Stimulated activated CD8-positive, alpha-beta memory T cell treated with anti-CD3 and anti-CD28 coated beads, Interleukin-15, amount 100 ng/mL, for 1 hour (primary cell): ENCODE measurements at regions not wholly inside any gene's neighbourhood (a gene's known extent, or its start where the extent isn't known, plus 50 kb on each side); places are given as distances from the start of the nearest gene placed in this dataset.
"Not testable (repeated sequence)": the region's sequence is repeated elsewhere in the genome, so short reads cannot be mapped to it uniquely, and the experiment has no call there.

Source experiments
- DNase-seq: peaks from one replicate; pipeline ENCODE4 v3.0.0-alpha.2; 2020; ENCODE audit warnings: low read depth

DNA sequence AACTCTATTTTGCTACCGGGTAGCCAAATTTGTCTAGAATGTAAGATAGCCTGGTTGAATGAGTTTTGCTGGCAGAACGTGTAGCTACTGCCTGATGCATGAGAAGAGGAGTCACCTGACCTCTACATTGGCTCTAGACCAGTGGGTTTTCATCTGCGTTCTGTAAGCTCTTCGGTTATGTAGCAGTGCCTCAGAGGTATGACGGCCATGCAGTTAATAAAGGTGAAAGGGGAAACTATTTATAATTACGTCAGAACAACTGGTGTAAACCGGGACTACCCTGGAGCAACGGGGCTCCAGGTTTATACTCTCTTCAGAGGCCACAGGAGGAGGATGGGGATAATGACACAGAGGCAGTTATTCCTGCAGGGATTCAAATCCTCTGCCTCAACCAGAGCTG lies 173.4 kb upstream of the KITLG start:
- no peak for DNase-seq

DNA sequence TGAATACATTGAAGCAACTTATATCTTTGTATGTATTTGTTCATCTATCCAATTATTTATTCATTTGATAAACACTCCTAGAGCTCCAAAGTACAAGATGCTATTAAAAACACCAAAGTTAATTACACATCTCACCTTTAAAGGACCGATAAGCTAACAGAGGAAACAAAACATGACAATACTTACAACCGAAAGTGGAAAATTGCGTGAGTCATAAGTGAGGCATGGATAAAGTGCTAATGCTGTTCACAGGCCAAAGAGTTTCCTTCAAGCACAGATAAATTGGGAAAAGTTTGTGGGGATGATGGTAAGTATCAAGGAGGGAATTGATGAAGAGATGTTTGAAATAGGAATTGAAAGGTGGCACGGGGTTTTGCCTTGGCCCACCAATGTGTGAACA lies 172.8 kb upstream of the KITLG start:
- no peak for DNase-seq

GRCh38 chr12:88752183-88752582 lies 171.9 kb upstream of the KITLG start:
- DNase-seq = no peak

- no peak for DNase-seq
These were observed 170.7 kb upstream of the KITLG start for GRCh38 chr12:88750867-88751543.

GRCh38 chr12:88746386-88746785 lies 166.1 kb upstream of the KITLG start:
- DNase-seq = no peak

GRCh38 chr12:88743946-88744685 lies 163.8 kb upstream of the KITLG start:
- DNase-seq = no peak

DNA sequence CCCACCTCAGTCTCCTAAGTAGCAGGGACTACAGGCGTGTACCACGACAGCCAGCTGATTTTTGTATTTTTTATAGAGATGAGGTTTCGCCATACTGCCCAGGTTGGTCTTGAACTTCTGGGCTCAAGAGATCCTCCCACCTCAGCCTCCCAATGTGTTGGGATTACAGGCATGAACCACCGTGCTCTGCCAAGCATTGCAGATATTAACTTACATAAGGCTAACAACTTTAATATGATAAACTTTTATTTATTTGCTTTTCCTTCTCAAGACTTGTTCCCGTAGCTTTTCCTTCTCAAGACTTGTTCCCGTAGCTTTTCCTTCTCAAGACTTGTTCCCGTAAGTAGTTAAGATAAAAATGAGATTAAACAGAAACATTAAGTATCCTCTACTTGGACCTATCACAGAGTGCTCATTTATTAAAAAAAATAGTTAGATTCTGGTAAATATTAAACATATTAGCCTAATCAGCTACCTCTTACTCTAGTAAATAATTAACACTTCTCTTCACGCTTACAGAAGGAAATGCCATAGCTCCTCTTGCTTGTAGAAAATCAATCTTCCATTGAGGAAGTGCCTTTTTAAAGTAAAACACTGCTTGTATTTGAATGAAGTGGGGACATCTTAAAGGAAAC lies 157.7 kb upstream of the KITLG start:
- no peak for DNase-seq

DNA sequence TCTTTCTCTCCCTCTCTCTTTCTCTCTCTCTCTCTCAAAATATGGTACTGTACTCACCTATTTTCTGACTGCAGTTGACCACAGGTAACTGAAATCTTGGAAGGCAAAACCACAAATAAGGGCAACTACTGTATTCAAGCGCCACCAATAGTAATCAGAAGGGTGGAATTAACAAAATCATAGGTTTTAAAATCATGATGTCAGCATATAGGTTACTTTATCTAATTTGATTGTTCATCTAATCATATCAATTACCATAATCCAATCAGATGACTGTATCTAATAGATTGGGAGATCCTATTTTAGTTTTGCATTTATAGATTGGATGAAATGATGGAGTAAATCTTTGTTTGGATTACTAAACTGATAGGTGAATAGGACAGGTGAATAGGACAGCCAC lies 155.8 kb upstream of the KITLG start:
- no peak for DNase-seq

GRCh38 chr12:88733008-88733407 lies 152.7 kb upstream of the KITLG start:
- no peak for DNase-seq

- no peak for DNase-seq
These were observed 148.9 kb upstream of the KITLG start for GRCh38 chr12:88729196-88729595.

GRCh38 chr12:88726806-88727720 lies 146.8 kb upstream of the KITLG start:
- no peak for DNase-seq

- no peak for DNase-seq
These were observed 145.4 kb upstream of the KITLG start for GRCh38 chr12:88725592-88726143.

DNA sequence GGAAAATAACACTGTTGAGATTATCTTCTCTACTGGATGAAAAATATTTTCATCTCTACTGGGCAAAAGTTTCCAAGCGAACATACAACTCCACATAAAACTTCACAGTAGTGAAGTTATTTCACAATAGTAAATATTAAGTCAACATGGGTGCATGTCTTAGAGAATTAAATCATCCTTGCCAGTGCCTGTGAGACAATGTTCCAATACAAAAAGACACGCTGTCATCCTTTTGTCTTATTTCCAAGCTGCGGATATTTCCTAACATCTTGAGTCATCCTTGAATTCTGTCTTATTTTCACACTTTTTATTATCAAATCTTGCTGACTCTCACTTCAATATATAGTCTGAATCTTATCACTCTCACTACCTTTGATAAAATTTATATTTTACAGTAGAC lies 142.9 kb upstream of the KITLG start:
- no peak for DNase-seq

DNA sequence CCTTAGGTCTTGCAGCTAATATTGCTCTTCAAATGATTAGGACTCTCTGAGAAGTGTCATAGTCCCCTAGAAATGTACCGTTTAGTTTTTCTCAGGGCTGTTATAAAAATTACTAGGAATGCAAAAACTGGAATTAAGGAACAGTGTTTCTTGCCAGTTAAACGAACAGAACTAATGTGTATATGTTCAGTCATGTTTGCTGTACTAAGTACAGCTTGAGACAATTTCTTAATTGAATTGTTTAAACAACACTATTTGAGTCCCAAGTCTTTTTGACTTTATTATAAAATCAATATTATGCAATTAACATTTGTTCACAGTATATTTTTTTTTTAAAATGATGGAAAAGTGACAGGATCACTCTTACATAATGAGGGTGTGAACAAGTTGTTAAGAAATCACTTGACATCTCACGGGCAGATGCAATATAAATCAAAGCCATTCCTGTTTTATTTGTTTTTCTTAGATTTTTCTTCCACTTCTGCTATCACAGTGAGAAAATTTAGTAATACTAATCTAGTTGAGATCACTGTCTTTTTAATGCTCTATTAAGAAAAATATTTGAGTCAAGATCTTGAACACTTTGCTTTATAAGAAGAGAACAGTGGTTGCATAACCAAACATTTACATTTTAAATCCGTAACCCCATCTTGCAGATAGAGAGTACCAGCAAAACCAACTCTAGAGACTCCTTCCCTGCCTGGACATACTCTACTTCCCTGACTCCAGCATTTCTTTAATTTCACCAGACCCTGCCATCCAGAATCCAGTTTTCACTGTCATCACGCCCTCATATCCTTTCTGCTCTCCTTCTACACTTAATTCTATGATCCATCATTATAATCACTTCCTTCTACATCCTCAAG lies 140.7 kb upstream of the KITLG start:
- DNase-seq = no peak

- no peak for DNase-seq
These were observed 140.0 kb upstream of the KITLG start for GRCh38 chr12:88720231-88720630.

- no peak for DNase-seq
These were observed 136.9 kb upstream of the KITLG start for GRCh38 chr12:88717188-88717587.

GRCh38 chr12:88716240-88716639 lies 136.0 kb upstream of the KITLG start:
- DNase-seq = no peak

DNA sequence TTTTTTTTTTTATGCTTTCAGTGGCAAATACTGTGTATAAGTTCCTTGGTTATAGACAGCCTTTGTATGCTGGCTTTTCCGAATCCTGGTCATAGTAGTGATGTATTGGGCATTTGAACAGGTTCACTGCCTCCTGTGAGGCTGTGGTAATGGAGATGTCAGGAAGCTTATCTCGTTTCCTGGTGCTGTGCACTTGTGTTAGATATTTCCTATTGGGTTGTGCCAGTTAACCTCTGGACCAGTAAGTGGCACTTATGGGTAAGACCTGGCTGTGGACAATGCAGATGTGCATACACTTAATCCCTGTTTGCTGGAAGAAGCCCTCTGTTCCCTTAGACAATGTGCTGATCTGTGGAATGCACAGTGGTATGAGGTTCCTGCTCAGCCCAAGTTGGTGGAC lies 135.4 kb upstream of the KITLG start:
- DNase-seq = no peak

DNA sequence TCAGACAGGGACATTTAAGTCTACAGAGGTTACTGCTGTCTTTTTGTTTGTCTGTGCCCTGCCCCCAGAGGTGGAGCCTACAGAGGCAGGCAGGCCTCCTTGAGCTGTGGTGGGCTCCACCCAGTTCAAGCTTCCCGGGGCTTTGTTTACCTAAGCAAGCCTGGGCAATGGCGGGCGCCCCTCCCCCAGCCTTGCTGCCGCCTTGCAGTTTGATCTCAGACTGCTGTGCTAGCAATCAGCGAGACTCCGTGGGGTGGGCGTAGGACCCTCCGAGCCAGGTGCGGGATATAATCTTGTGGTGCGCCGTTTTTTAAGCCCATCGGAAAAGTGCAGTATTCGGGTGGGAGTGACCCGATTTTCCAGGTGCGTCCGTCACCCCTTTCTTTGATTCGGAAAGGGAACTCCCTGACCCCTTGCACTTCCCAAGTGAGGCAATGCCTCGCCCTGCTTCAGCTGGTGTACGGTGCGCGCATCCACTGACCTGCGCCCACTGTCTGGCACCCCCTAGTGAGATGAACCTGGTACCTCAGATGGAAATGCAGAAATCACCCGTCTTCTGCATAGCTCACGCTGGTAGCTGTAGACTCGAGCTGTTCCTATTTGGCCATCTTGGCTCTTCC lies 134.1 kb upstream of the KITLG start:
- DNase-seq = not testable (repeated sequence)

DNA sequence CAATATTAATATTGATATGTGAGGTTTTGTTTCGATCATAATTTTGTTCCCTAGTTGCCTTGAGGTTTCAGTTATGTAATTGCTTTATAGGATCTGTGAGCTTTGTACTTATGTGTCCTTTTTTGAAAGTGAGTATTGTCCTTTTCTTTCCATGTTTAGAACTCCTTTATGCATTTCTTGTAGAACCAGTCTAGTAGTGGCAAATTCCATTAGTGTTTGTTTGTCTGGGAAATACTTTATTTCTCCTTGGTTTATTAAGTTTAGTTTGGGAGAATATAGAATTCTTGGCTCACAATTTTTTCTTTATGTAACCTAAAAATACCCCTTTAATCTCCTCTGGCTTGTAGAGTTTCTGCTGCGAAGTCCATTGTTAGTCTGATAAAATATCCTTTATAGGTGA lies 127.5 kb upstream of the KITLG start:
- no peak for DNase-seq

DNA sequence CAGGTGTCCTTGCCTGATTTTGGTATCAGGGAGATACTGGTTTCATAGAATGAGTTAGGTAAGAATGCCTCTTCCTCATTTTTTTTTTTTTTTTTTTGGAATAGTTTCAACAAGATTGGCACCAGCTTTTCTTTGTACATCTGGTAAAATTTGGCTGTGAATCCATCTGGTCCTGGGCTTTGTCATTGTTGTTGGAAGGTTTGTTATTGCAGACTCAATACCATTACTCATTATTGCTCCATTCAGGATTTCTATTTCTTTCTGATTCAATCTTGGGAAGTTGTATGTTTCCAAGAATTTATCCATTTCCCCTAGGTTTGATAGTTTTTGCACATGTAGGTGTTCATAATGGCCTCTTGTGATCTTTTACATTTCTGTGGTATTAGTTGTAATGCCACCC lies 126.0 kb upstream of the KITLG start:
- no peak for DNase-seq
